Body of pancreas (tissue), 4 donors: ENCODE measurements at regions not wholly inside any gene's neighbourhood (a gene's known extent, or its start where the extent isn't known, plus 50 kb on each side); places are given as distances from the start of the nearest gene placed in this dataset.

Experiments used
- ATAC-seq: fragments of 150-250 bp; one replicate; pipeline ENCODE4 v1.9.1; 2016
- DNase-seq, 4 donors: peaks; one replicate each; pipeline ENCODE4 v3.0.0-alpha.2; 2019
- H3K27ac ChIP-seq, 4 donors: fragments of 200-600 bp; sonication (generic); 1 replicate in 3 of 4; 2 replicates in 1 of 4; pipeline versions ENCODE4 v1.5.1 to v1.6.1; 2016 to 2019; ENCODE audit warnings: mild to moderate bottlenecking in 1 of 4, mixed read lengths in 1 of 4, moderate library complexity in 1 of 4
- H3K27me3 ChIP-seq, 2 donors: fragments of 200-600 bp; sonication (generic); one replicate each; pipeline ENCODE4 v1.6.0; 2016; ENCODE audit warnings: mild to moderate bottlenecking in 1 of 2
- H3K36me3 ChIP-seq, 2 donors: fragments of 200-600 bp; sonication (generic); replicated peaks in 1 of 2; 2 replicates each; pipeline ENCODE4 v1.5.1; 2016; ENCODE audit warnings: low read depth in 2 of 2; ENCODE audit not compliant: insufficient read depth in 1 of 2
- H3K4me1 ChIP-seq: fragments of 200-600 bp; sonication (generic); one replicate; pipeline ENCODE4 v1.6.0; 2016
- H3K4me3 ChIP-seq, 2 donors: fragments of 200-600 bp; sonication (generic); 1 replicate in 1 of 2; 2 replicates in 1 of 2; pipeline ENCODE4 v1.5.1; 2016 to 2019
- H3K9me3 ChIP-seq, 3 donors: fragments of 200-600 bp; sonication (generic); 1 replicate in 2 of 3; 2 replicates in 1 of 3; pipeline ENCODE4 v1.5.1; 2016
- CTCF ChIP-seq, 7 experiments: fragments of 450-650 bp in 4 of 7; fragments of 200-600 bp in 3 of 7; sonication (generic) in 3 of 7; IDR thresholded peaks; one replicate each; pipeline ENCODE4 v1.5.1; 2016 to 2019; ENCODE audit warnings: antibody characterized with exemption in 7 of 7
- POLR2A ChIP-seq, 3 donors: fragments of 450-650 bp; IDR thresholded peaks; one replicate each; pipeline ENCODE4 v1.6.1; 2016; ENCODE audit warnings: antibody characterized with exemption in 3 of 3, mild to moderate bottlenecking in 2 of 3
- WGBS, 2 donors: methylation state at CpG; one replicate each; pipeline ENCODE4 v1.1.5; 2017; 5-methylcytosine and 5-hydroxymethylcytosine counted together
- intact Hi-C: fragments of 100-400 bp; cut with DNase I; formaldehyde crosslinking; loops from one replicate; pipeline ENCODE4 v1.15.1; 2023

GRCh38 chr14:97319691-97320090 is 522.5 kb downstream of the VRK1 start:
- no peak overlapping the region for H3K4me3 ChIP-seq
- ATAC-seq: no peak
- H3K4me1 ChIP-seq: no peaks in the 10 kb centered on the region
- no peak overlapping the region for H3K27ac ChIP-seq
- H3K27me3 ChIP-seq: no peaks in the 10 kb centered on the region
- TF ChIP-seq POLR2A (IDR thresholded peaks at IDR 0.05): no peak
- no peak for TF ChIP-seq CTCF (IDR thresholded peaks at IDR 0.05)
- 66 to 72% methylated on average over 3 of the region's 3 CpGs for WGBS, 2 donors
- intact Hi-C loops: no loop called here
- H3K36me3 ChIP-seq: no peaks in the 10 kb centered on the region
- no peaks in the 10 kb centered on the region for H3K9me3 ChIP-seq
- no peak for DNase-seq

GRCh38 chr14:97328743-97329142 is 531.6 kb downstream of the VRK1 start:
- ATAC-seq (no peak), DNase-seq (no peak)
- 78 to 87% methylated on average over 3 of the region's 3 CpGs for WGBS, 2 donors

GRCh38 chr14:97329701-97330100 is 532.5 kb downstream of the VRK1 start:
- ATAC-seq (no peak), DNase-seq (no peak)
- Histone ChIP-seq H3K9me3 (no peaks in the 10 kb centered on the region), H3K4me1 (no peaks in the 10 kb centered on the region), H3K36me3 (no peaks in the 10 kb centered on the region), H3K27ac (no peak overlapping the region), H3K4me3 (no peak overlapping the region), H3K27me3 (no peaks in the 10 kb centered on the region)
- no peak for TF ChIP-seq CTCF (IDR thresholded peaks at IDR 0.05)
- TF ChIP-seq POLR2A (IDR thresholded peaks at IDR 0.05): no peak
- intact Hi-C loops: no loop called here
- WGBS, 2 donors: 88 to 95% methylated on average over 2 of the region's 2 CpGs

More at GRCh38 chr14:97328743-97329142, 531.6 kb downstream of the VRK1 start:
- Histone ChIP-seq H3K27me3 (no peaks in the 10 kb centered on the region), H3K27ac (no peak overlapping the region), H3K4me3 (no peak overlapping the region), H3K4me1 (no peaks in the 10 kb centered on the region), H3K9me3 (no peaks in the 10 kb centered on the region), H3K36me3 (no peaks in the 10 kb centered on the region)
- intact Hi-C loops: no loop called here
- TF ChIP-seq POLR2A (IDR thresholded peaks at IDR 0.05) (no peak), CTCF (IDR thresholded peaks at IDR 0.05) (no peak)

GRCh38 chr14:97331058-97331457 is 533.9 kb downstream of the VRK1 start:
- intact Hi-C loops: no loop called here
- no peak for TF ChIP-seq POLR2A (IDR thresholded peaks at IDR 0.05)
- TF ChIP-seq CTCF (IDR thresholded peaks at IDR 0.05): no peak
- Histone ChIP-seq H3K4me1 (no peaks in the 10 kb centered on the region), H3K4me3 (no peak overlapping the region), H3K9me3 (no peaks in the 10 kb centered on the region), H3K27ac (no peak overlapping the region), H3K27me3 (no peaks in the 10 kb centered on the region), H3K36me3 (no peaks in the 10 kb centered on the region)
- ATAC-seq (no peak), DNase-seq (no peak)
- WGBS, 2 donors: 64% methylated on average over 3 of the region's 3 CpGs

- Histone ChIP-seq H3K4me1 (no peaks in the 10 kb centered on the region), H3K27ac (no peak overlapping the region), H3K9me3 (no peaks in the 10 kb centered on the region), H3K4me3 (no peak overlapping the region), H3K27me3 (no peaks in the 10 kb centered on the region), H3K36me3 (no peaks in the 10 kb centered on the region)
- TF ChIP-seq CTCF (IDR thresholded peaks at IDR 0.05) (no peak), POLR2A (IDR thresholded peaks at IDR 0.05) (no peak)
- ATAC-seq: no peak
- 52 to 55% methylated on average over 3 of the region's 3 CpGs for WGBS, 2 donors
- intact Hi-C loops: no loop called here
- no peak for DNase-seq
Measured at GRCh38 chr14:97331526-97331925, 534.3 kb downstream of the VRK1 start.
